Breast epithelium (tissue), 3 donors: ENCODE measurements at regions not wholly inside any gene's neighbourhood (a gene's known extent, or its start where the extent isn't known, plus 50 kb on each side); places are given as distances from the start of the nearest gene placed in this dataset.

Source experiments
- POLR2A ChIP-seq: fragments of 450-650 bp; IDR thresholded peaks from one replicate; pipeline ENCODE4 v1.6.1; 2016; ENCODE audit warnings: antibody characterized with exemption, mild to moderate bottlenecking, moderate library complexity
- POLR2AphosphoS5 ChIP-seq, 3 donors: sonication (generic); formaldehyde crosslinking; IDR thresholded peaks; one replicate each; pipeline ENCODE4 v1.6.1; 2017; ENCODE audit warnings: antibody characterized with exemption in 3 of 3
- TF ChIP-seq, protein P1 (sequence below), 3 donors: fragments of 450-650 bp; IDR thresholded peaks; one replicate each; pipeline ENCODE4 v1.5.1; 2016 to 2017; ENCODE audit warnings: antibody characterized with exemption in 3 of 3, mild to moderate bottlenecking in 3 of 3, moderate library complexity in 3 of 3

DNA sequence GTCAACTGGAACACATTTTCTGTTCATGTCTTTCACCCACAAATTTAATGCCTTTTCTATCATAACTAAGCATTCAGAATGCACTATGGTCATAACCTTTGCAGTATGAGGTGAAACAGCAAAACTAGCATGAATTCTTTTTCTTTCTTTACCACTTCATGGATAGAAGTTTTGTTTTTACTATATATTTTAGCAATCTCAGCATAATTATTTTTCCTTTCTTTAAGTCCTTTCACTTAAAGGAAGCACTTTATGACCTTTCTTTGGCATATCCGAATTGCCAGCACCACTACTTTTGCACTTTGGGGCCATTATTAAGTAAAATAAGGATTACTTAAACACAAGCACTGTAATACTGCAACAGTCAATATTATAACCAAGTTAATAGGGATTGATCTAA is 115.1 kb upstream of the DKK2 start:
- TF ChIP-seq, protein P1, sequence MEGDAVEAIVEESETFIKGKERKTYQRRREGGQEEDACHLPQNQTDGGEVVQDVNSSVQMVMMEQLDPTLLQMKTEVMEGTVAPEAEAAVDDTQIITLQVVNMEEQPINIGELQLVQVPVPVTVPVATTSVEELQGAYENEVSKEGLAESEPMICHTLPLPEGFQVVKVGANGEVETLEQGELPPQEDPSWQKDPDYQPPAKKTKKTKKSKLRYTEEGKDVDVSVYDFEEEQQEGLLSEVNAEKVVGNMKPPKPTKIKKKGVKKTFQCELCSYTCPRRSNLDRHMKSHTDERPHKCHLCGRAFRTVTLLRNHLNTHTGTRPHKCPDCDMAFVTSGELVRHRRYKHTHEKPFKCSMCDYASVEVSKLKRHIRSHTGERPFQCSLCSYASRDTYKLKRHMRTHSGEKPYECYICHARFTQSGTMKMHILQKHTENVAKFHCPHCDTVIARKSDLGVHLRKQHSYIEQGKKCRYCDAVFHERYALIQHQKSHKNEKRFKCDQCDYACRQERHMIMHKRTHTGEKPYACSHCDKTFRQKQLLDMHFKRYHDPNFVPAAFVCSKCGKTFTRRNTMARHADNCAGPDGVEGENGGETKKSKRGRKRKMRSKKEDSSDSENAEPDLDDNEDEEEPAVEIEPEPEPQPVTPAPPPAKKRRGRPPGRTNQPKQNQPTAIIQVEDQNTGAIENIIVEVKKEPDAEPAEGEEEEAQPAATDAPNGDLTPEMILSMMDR (IDR thresholded peaks at IDR 0.05), result no peak
- TF ChIP-seq POLR2A (no peak), POLR2AphosphoS5 (IDR thresholded peaks at IDR 0.05) (no peak)
